Ishikawa (cell line): ENCODE measurements at regions not wholly inside any gene's neighbourhood (a gene's known extent, or its start where the extent isn't known, plus 50 kb on each side); places are given as distances from the start of the nearest gene placed in this dataset.

ENCODE experiments used
- CEBPB ChIP-seq: IDR thresholded peaks from 2 replicates; pipeline ENCODE4 v1.6.1; 2012
- CREB1 ChIP-seq: IDR thresholded peaks from 2 replicates; pipeline ENCODE4 v1.6.1; 2012; ENCODE audit warnings: low read depth
- EGR1 ChIP-seq: IDR thresholded peaks from 2 replicates; pipeline ENCODE4 v1.6.1; 2012
- EP300 ChIP-seq: IDR thresholded peaks from 2 replicates; pipeline ENCODE4 v1.6.1; 2012; ENCODE audit warnings: borderline replicate concordance
- FOXM1 ChIP-seq: IDR thresholded peaks from 2 replicates; pipeline ENCODE4 v1.6.1; 2012; ENCODE audit warnings: low read depth, borderline replicate concordance
- NFIC ChIP-seq: IDR thresholded peaks from 2 replicates; pipeline ENCODE4 v1.6.1; 2012
- RAD21 ChIP-seq: IDR thresholded peaks from 2 replicates; pipeline ENCODE4 v1.6.1; 2012; ENCODE audit warnings: low read depth
- TAF1 ChIP-seq: IDR thresholded peaks from 2 replicates; pipeline ENCODE4 v1.6.1; 2012; ENCODE audit warnings: low read depth, mild to moderate bottlenecking
- TCF12 ChIP-seq: IDR thresholded peaks from 2 replicates; pipeline ENCODE4 v1.6.1; 2012; ENCODE audit warnings: low read depth
- TEAD4 ChIP-seq: IDR thresholded peaks from 2 replicates; pipeline ENCODE4 v1.6.1; 2012
- YY1 ChIP-seq: IDR thresholded peaks from 2 replicates; pipeline ENCODE4 v1.6.1; 2012; ENCODE audit warnings: low read depth
- ZBTB7A ChIP-seq: IDR thresholded peaks from 2 replicates; pipeline ENCODE4 v1.6.1; 2012; ENCODE audit warnings: low read depth
- TF ChIP-seq, protein P1 (sequence below): IDR thresholded peaks from 2 replicates; pipeline ENCODE4 v1.6.1; 2012; ENCODE audit warnings: low read depth, mild to moderate bottlenecking
- TF ChIP-seq, protein P2 (sequence below): IDR thresholded peaks from 2 replicates; pipeline ENCODE4 v1.6.1; 2012
- TF ChIP-seq, protein P3 (sequence below): IDR thresholded peaks from 2 replicates; pipeline ENCODE4 v1.6.1; 2012

DNA sequence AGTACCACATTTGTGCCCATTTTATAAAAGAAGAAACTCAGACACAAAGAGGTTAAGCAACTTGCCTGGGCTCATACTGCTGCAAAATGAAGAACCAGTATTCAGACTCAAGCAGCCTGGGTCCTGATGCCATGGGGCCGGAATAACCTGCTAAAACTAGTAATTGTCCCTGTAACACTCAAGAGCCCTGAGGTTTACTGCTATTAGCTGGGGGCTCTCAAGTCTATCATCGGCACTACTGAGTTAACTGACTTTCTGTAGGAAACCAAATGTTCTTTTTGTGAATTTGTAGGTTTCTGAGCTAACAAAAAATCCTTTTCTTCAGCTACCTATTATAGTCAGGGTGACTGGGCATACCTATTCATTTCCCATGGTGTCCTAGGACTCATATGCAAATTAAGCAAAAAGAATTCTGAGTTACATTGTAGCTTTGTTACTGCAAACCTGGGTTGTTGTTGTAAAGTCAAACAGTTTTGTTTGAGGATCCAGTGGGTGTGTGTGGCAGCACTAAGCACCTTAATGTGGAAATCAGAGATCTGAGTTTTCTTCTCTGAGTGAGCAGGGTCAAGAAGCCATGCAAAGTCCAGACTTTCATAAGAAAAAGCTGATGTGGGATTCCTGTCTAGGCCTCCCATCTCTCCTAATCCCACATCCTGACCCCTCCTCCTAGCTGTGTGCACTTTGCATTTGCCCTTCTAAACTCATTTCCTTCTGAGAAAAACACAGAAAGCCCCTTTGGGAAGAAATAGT lies 72.4 kb upstream of the TNP1 start:
- TF ChIP-seq EGR1, result no peak
- TF ChIP-seq, protein P1, sequence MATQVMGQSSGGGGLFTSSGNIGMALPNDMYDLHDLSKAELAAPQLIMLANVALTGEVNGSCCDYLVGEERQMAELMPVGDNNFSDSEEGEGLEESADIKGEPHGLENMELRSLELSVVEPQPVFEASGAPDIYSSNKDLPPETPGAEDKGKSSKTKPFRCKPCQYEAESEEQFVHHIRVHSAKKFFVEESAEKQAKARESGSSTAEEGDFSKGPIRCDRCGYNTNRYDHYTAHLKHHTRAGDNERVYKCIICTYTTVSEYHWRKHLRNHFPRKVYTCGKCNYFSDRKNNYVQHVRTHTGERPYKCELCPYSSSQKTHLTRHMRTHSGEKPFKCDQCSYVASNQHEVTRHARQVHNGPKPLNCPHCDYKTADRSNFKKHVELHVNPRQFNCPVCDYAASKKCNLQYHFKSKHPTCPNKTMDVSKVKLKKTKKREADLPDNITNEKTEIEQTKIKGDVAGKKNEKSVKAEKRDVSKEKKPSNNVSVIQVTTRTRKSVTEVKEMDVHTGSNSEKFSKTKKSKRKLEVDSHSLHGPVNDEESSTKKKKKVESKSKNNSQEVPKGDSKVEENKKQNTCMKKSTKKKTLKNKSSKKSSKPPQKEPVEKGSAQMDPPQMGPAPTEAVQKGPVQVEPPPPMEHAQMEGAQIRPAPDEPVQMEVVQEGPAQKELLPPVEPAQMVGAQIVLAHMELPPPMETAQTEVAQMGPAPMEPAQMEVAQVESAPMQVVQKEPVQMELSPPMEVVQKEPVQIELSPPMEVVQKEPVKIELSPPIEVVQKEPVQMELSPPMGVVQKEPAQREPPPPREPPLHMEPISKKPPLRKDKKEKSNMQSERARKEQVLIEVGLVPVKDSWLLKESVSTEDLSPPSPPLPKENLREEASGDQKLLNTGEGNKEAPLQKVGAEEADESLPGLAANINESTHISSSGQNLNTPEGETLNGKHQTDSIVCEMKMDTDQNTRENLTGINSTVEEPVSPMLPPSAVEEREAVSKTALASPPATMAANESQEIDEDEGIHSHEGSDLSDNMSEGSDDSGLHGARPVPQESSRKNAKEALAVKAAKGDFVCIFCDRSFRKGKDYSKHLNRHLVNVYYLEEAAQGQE, result no peak
- TF ChIP-seq, protein P2, sequence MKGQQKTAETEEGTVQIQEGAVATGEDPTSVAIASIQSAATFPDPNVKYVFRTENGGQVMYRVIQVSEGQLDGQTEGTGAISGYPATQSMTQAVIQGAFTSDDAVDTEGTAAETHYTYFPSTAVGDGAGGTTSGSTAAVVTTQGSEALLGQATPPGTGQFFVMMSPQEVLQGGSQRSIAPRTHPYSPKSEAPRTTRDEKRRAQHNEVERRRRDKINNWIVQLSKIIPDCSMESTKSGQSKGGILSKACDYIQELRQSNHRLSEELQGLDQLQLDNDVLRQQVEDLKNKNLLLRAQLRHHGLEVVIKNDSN, result no peak
- no peak for TF ChIP-seq NFIC
- no peak for TF ChIP-seq RAD21
- TF ChIP-seq FOXM1, result no peak
- no peak for TF ChIP-seq YY1
- no peak for TF ChIP-seq TAF1
- TF ChIP-seq CREB1, result no peak

DNA sequence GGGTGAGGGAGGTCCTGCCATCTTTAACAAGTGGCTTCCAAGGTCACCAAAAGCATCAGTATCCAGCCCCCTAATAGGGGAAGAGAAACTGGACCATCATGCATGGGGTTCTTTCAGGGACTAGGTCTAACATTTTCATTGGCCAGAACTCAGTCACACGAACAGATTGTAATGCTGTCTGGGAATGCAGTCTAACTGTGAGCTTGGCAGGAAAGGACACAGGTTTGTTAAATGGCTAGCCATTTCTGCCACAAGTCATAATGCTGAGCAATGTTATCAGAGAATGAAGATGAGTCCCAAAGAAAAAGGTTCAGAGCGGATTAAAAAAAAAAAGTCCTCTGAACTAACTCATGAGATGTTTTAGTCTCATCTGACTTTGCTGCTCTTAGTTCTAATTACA lies 70.9 kb upstream of the TNP1 start:
- TF ChIP-seq YY1 (no peak), RAD21 (no peak), CEBPB (no peak), ZBTB7A (no peak), NFIC (no peak), EP300 (no peak), TCF12 (no peak), TAF1 (no peak), TEAD4 (no peak), FOXM1 (no peak), EGR1 (no peak)
- TF ChIP-seq, protein P1, result no peak
- TF ChIP-seq, protein P3, sequence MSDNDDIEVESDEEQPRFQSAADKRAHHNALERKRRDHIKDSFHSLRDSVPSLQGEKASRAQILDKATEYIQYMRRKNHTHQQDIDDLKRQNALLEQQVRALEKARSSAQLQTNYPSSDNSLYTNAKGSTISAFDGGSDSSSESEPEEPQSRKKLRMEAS, result no peak

DNA sequence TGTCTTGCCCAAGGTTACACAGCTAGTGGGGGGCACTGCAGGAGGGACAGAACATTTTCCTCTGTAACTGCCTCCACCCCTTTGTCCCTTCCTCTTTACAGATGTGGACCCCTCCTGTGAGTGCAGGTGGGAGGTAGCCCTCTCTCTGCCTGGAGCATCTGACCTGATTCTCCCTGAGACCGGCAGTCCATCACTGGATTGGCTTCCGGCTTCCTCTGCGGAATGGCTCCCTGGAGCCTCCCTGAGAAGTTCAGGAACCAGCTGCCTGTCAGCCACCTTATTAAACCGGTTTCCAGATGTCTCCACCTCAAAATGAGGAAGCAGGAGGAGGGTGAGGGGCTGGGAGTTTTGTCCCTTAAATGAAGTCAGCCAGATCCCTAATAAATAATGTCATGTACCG lies 67.3 kb upstream of the TNP1 start:
- TF ChIP-seq EP300, result no peak
- no peak for TF ChIP-seq ZBTB7A
- no peak for TF ChIP-seq CREB1
- TF ChIP-seq, protein P2, result no peak
- no peak for TF ChIP-seq TEAD4
- no peak for TF ChIP-seq TAF1
- TF ChIP-seq, protein P1, result no peak
- no peak for TF ChIP-seq NFIC
- no peak for TF ChIP-seq FOXM1

DNA sequence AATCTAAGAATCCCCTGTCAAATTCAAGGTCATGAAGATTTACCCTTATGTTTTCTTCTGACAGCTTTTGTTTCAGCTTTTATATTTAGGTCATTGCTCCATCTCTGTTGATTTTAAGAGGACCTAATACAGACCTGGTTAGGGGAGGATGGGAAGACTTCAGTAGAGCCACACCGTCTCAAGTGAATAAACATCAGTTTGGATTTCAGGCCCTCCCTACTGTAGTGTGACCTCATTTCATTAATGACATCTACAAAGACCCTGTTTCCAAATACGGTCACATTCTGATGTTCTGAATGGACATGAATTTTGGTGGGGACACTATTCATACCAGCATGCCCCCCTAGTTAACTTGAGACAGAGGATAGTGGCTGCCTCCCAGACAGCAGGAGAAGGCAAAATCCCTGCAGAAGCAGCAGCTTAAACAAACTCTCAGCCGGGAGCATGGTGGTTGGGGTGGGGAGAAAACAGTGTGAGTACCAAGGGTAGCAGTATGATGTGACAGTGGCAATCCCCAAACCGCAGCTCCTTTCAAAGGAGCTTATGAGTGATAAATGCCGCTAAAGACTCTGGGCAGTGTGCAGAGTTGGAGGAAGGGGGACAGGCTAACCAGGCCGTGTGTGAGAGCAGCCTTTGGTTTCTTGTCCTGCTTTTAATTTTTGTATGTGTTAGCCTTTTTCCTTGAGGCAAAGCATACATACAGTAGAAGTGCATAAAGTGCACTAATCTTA lies 65.9 kb upstream of the TNP1 start:
- TF ChIP-seq EGR1, result no peak
- TF ChIP-seq, protein P2, result no peak
- TF ChIP-seq RAD21, result no peak
- TF ChIP-seq TAF1, result no peak
- TF ChIP-seq FOXM1, result no peak
- no peak for TF ChIP-seq CREB1
- no peak for TF ChIP-seq YY1
- no peak for TF ChIP-seq EP300
